Activated CD8-positive, alpha-beta memory T cell treated with anti-CD3 and anti-CD28 coated beads, Interleukin-2, amount 50 U/mL, for 24 hours (primary cell): ENCODE measurements at regions not wholly inside any gene's neighbourhood (a gene's known extent, or its start where the extent isn't known, plus 50 kb on each side); places are given as distances from the start of the nearest gene placed in this dataset.
A peak's percentile ranks its signal among the peaks of the same experiment; 100 is the strongest.
"Not testable (repeated sequence)": the region's sequence is repeated elsewhere in the genome, so short reads cannot be mapped to it uniquely, and the experiment has no call there.

Experiments used
- DNase-seq: peaks from one replicate; pipeline ENCODE4 v3.0.0-alpha.2; 2020; ENCODE audit errors: extremely low read depth

DNA sequence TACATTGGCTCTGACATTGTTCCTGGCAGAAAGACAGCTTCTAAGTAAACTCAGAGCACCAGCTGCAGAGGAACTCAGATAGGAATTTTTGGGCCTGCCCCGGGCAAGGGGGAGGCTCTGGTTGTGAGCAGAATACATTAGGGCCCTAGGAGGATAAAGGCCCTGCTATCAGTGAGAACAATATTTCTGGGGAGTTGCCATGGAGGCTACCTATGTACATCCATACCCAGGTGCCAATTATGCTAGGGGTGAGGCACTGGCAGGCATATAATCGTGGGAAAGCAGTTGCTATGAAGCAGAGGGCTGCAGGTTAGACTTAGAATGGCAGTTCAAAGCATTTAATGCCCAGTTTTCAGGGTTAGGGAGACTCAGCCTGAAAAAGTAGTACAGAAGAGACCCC is 273.5 kb upstream of the EDA2R start:
- no peak for DNase-seq

DNA sequence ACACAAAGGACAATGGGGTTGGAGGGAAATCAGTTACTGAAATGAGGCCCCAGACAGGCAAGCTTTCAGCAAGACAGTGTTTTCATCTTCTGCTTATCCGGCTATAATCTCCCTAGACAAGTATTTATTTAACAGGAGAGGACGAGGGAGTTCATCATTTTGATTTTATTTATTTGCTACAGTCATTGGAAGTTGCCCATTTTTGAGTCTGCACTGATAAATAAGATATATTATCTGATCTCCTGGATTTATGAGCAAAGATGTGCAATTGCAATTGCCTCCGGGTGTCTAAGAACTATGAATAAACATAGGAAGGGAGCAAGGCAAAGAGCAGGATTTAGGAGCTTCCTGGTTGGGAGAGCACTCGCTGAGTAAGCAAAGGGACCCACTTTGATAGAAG is 263.2 kb upstream of the EDA2R start:
- DNase-seq, result no peak

DNA sequence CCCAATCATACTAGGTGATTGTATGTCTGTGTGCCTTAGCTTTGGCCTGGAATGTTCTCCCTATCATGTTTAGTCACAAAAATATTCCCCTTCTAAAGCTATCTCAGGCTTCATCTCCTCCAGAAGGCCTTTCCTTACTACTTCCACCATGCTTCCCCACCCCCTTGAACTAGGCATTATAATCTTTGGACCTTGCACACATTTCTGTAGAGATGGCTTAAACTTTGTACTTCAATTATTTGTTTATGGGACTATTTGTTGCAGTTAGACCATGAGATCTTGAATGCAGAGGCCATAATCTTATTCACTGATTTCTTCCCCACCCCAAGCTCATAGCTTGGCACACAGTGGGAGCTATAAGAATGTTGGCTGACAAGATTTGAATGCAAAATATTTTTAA is 262.0 kb upstream of the EDA2R start:
- no peak for DNase-seq

DNA sequence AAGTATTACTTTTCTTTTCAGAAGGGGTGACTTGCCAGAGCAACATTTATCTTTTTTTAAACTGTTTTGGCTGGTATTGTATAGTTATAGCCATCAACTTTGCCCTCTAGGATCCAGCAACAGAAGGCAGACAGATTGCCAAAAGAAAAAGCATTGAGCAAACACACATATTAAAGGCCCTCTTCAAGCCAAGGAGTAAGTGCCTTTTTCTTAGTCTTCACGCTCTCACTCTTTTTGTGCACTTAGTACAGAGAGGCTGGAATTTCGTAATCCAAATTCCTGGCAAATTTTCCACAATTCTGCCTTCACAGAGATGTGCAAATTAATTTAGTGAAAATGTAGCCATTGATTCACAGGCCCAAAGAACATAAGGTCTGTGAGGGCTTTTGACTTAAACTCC is 253.1 kb upstream of the EDA2R start:
- no peak for DNase-seq

DNA sequence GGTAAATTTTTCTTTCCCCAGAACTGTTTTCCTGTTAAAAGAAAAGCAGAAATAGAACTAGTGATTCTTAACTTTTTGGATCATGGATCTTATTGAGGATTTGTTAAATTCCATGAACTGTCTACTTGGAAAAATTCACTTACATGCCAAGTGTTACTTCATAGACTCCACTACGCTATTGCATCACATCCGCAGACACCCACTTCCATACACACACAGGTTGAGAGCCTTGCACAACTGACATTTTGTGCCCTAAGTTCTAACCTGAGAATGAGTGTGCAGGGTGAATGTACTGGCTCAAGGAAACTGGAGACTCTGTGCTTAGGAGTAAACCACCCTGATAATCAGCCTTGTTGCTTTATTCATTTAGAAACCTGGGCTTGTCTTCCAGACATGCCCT is 250.5 kb upstream of the EDA2R start:
- DNase-seq, result no peak

DNA sequence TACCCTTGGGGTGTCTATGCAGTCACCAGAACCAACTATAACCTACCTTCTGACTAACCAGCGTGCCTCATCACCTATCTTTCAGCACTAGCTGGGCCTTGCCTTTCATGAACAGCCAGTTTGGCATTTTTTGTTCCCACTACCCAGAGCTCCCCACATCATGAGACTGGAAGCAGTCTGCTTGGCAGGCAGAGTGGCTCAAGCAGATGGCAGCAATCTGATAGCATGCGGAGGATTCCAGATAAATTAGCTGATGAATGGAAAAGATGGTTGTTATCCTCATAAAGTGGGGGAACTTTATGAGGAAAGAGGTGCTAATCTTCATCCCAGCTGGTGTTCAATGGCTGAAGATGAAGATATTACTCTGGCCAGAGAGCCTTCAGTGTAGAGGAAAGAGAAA is 243.2 kb upstream of the EDA2R start:
- DNase-seq, result no peak

DNA sequence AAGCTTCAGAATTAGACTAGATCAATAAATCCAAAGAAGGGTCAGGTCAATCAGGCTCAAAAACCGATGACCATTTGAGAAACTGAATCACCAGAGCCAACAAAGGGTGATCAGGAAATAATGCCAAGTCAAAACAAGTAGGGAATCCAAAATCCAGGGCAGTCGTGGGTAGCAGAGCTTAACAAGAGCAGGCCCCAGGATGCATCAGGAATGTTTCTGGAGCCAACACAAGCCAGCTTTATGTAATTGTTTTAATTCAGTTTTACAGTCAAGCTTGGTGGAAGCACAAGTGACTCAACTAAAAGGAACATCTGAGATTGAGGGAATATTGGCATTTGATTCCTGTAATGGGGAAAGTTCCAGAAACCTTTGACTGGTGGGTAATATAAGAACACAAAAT is 237.9 kb upstream of the EDA2R start:
- no peak for DNase-seq

DNA sequence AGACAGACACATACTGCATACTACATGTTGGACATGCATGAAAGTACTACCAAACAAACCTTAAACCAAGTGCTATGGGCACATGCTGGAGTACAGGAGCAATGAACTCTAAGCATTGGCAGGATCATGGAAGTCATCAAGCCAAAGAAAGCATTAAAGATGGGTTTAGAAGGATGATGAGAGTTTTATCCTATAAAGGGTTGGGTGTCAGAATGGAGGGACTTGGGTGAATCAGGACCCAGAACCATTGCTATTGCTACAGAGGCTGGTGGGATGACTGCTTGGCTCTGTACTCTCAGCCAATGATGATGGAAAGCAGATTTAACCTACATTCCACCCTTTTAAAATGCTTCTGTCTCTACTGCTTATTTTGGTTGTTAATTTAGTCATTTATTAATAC is 233.9 kb upstream of the EDA2R start:
- no peak for DNase-seq

DNA sequence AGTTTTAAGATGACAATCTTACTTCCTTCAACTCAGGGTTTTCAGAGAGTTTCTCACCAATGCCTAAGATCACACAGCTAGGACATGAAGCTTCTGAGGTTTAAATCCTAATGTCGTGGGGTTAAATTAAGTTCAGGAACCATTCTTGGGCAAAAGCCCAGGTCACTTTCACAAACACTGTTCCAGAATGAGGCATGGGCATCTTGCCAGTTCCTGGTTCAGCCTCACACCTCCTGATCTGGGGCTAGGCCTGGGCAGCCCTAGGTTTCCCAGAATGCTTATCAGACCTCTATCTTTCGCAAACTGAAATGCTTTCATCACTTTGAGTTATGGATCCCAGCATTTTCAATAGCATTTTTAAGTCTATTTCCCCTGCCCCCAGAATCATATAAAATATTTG is 224.8 kb upstream of the EDA2R start:
- no peak for DNase-seq

DNA sequence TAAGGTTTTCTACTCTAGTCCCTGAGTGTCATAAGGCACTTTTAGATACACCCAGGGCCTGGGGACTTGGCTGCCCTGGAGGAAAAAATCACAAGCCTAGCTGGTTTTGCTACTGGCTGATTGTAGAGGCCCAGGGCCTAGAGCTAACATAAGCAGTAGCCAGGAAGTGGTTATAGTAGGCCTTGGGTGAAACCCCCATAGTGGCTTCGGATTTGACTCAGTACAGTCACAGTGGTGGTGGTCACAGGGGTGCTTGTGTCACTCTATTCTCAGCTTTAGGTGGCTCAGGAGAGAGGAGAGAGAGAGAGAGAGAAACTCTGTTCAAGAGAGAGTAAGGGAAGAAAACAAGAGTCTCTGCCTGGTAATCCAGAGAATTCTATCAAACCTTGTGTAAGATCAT is 194.5 kb upstream of the EDA2R start:
- DNase-seq, result no peak

DNA sequence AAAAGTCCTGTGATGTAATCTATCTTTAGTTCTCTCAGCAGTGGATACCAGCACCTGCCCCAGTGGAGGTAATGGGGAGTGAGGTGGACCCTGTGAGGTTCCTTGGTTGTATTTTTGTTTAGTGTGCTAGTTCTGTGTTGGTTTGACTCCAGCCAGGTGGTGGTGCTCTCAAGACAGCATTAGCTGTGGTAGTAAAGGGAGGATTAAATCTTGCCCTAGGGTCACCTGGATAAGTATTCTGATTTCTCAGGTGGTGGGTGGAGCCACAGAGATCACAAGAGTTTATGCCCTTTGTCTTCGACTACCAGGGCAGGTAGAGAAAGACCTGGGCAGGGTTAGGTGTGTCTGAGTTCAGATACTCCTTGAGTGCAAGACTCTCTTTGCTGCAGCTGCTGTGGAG is 176.3 kb upstream of the EDA2R start:
- DNase-seq, result no peak

DNA sequence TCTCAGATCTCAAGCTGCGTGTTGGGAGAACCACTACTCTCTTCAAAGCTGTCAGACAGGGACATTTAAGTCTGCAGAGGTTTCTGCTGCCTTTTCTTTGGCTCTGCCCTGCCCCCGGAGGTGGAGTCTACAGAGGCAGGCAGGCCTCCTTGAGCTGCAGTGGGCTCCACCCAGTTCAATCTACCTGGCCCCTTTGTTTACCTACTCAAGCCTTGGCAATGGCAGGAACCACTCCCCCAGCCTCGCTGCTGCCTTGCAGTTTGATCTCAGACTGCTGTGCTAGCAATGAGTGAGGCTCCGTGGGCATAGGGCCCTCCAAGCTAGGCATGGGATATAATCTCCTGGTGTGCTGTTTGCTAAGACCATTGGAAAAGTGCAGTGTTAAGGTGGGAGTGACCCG is 155.6 kb upstream of the EDA2R start:
- not testable (repeated sequence) for DNase-seq

DNA sequence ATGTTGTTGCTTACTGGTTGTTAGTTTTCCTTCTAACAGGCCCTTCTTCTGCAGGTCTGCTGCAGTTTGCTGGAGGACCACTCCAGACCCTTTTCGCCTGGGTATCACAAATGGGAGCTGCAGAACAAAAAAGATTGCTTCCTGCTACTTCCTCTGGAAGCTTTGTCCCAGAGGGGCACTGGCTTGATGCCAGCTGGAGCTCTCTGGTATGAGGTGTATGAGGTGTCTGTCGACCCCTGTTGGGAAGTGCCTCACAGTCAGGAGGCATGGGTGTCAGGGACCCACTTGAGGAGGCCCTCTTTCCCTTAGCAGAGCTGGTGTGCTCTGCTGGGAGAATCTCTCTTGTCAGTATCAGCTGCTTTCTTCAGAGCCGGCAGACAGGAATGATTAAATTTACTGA is 127.4 kb upstream of the EDA2R start:
- no peak for DNase-seq

DNA sequence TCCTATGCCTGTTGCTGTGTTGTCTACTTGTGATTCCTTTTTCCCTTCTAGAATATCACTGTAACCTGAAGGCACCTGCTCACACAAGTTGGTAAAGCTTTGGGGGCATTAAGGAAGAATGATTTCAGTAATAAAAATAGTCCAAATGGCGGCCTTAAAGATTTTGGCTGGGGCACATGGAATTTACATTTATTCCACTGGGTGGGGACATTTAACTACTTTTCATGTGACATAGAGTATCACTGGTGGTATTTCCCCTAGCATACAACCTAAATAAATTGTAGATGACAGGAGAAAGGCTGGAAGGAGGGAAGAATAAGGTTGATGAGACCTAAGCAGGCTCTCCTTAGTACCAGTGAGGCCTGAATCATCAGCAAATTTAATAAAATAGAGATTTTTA is 121.8 kb upstream of the EDA2R start:
- DNase-seq, result no peak

DNA sequence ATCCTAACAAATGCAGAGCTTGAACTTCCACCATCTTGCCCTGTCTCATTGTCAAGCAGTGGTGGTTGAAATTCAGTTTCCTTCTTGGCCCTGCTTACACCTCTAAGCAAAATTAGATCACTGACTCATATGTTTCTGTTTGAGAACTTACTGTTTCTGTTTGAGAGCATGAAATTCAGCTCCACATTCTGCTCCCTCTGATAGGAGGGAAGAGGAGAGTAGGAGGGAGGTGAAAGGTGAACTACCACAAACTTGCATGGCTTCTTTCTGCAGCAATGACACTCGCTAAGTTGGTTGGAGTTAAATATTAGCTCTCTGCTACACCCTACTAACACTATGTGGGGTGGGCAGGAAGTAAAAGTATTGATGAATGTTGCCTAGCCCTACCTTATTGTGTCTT is 117.8 kb upstream of the EDA2R start:
- no peak for DNase-seq

DNA sequence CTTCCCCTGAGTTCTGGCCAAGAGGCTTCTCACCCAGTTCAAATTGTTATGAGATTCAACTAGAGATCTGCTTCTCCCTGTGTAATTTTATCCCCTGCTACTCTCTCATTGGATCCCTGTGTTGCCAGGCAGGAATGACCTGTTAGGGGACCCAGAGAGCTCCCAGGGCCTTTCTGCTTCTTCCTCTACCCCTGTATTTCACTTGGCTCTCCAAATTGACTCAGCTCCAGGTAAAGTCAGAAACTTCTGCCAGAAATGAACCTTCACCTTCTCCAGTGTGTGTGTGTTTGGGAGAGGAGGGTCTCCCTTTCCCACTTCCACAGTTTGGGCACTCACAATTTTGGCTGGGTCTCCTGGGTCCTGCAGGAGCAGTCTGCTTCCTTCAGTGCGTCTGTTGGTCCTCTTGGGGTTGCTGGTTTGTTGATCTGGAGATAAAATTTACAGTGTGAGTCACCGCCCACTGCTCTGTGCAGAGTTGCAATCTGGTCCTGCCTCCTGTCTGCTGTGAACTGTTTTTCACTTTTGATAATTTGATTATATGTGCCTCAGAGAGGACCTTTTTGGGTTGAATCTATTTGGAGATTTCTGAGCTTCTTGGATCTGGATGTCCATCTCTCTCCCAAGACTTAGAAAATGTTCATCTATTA is 112.4 kb upstream of the EDA2R start:
- no peak for DNase-seq

DNA sequence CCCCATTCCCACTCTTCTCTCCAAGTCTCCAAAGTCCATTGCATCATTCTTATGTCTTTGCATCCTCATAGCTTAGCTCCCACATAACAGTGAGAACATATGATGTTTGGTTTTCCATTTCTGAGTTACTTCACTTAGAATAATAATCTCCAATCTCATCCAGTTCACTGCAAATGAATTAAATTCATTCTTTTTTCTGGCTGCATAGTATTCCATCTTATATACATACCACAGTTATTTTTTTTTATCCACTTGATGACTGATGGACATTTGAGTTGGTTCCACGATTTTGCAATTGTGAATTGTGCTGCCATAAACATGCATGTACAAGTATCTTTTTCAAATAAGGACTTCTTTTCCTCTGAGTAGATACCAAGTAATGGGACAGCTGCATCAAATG is 105.6 kb upstream of the EDA2R start:
- not testable (repeated sequence) for DNase-seq

DNA sequence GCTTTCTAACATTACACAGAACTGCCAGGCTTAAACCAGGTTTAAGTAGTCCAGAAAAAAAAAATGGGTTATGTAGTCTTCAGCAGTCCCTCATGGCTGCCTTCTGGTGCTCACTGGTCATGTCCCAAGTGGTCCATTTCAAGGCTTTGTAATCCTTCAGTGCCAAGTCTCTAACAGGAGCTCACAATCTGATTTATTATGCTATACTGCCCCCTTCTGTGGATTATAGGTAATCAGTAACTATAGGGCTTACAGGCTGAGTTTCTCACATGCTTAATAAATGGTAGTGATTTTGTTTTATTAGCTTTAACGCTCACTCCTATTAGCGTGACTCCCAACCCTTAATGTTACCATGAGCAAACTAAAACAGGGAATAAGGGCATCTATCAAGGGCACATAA is 92.5 kb upstream of the EDA2R start:
- no peak for DNase-seq

DNA sequence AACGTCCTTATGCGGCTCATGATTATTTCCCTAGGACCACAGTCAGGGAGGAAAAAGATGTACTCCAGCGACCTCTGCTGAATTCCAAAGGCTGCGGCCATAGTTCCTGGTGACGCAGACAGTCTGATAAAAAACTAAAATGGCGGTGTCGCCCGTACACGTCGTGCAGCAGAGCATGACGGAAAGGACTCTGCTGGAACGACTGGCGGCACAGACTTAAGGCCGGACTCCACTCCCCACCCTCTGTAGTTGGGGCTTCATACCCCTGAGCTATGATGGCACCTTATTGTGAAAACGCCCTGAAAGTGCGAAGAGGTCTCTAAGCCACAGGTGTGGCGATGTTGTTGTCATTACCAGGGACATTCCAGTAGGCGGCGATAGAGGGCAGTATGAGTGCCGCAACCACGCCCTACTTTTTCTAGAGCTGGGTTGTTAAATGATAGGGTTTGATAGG is 90.0 kb upstream of the EDA2R start:
- peak; percentile 0 for DNase-seq

DNA sequence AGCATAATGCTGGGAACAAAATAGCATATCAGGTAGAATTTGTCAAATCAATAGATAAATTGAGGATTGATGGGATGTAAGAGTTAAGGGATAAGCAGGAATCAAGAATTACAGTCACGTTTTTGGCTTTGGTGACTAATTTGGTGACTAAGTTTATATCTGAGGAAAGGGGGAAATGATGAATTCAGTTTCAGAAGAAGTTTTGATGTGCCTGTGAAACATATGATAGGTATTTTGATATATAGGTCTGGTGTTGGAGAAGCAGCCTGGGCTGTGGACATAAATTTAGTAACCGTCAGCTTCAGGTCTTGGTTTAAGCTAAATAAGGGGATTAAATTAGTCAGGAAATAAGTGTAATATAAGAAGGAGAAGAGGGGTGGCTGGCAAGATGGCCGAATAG is 79.0 kb upstream of the EDA2R start:
- DNase-seq, result no peak

DNA sequence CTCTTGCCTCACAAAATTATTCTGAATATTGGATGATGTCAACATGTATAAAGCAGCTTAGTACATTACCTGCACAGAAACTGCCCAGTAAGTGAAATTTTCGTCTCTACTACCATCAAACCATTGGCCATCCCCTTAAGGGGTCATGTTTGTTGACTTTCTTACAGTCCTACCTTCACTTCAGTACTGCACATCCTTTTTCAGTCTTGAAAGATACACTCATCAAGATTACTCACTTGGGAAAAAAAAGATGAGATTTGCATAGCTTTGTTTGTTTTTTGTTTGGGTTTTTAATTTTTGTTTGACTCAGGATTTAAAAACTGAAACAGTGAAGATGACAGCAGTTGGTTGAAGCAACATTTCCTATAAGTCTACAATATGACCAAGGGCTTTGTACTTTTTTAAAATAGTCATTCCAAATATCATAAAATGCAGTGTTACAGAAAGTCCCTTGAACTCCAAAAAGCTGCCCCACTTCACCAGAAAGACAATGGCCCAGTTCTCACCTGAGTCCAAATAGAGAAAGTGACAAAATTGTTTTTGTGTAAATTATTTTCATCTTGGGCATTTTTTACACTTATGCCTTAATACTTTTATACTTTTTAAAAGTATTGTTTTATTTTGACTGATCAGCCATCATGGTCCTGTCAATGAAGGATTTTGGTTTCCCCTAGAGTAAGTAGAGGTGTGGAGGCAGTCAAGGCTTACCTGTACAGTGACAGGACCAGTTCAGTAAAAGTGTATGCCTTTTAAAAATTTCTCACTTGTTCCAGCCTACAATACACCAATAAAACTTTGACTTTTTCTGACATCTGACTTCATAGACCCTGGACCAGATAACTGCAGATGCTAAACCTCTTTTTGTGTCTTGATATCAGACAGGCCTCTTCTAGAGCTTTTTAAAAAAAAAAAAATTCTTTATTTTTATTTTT is 59.7 kb upstream of the EDA2R start:
- DNase-seq, result no peak

DNA sequence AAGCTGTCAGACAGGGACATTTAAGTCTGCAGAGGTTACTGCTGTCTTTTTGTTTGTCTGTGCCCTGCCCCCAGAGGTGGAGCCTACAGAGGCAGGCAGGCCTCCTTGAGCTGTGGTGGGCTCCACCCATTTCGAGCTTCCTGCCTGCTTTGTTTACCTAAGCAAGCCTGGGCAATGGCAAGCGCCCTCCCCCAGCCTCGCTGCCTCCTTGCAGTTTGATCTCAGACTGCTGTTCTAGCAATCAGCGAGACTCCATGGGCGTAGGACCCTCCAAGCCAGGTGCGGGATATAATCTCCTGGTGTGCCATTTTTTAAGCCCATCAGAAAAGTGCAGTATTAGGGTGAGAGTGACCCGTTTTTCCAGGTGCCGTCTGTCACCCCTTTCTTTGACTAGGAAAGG is 53.6 kb upstream of the EDA2R start:
- not testable (repeated sequence) for DNase-seq
